Neutrophil (primary cell): ENCODE measurements at regions not wholly inside any gene's neighbourhood (a gene's known extent, or its start where the extent isn't known, plus 50 kb on each side); places are given as distances from the start of the nearest gene placed in this dataset.

Experiments used
- H3K27ac ChIP-seq: fragments of 200-600 bp; sonication (generic); 2 replicates; pipeline ENCODE4 v1.5.1; 2016; ENCODE audit warnings: mild to moderate bottlenecking, moderate library complexity
- H3K27me3 ChIP-seq: fragments of 200-600 bp; sonication (generic); 2 replicates; pipeline ENCODE4 v1.6.0; 2016; ENCODE audit warnings: mild to moderate bottlenecking
- H3K36me3 ChIP-seq: fragments of 200-600 bp; sonication (generic); 2 replicates; pipeline ENCODE4 v1.5.1; 2017
- H3K4me1 ChIP-seq, 2 experiments: fragments of 200-600 bp in 1 of 2; sonication (generic) in 1 of 2; 1 replicate in 1 of 2; 2 replicates in 1 of 2; pipeline versions ENCODE4 v1.5.1 to v1.6.1; 2013 to 2016; ENCODE audit warnings: low read depth in 1 of 2, low read length in 1 of 2, mild to moderate bottlenecking in 1 of 2, moderate library complexity in 1 of 2; ENCODE audit not compliant: control insufficient read depth in 1 of 2, insufficient read depth in 1 of 2
- H3K4me3 ChIP-seq, 2 experiments: fragments of 200-600 bp in 1 of 2; sonication (generic) in 1 of 2; 1 replicate in 1 of 2; 2 replicates in 1 of 2; pipeline ENCODE4 v1.5.1; 2013 to 2016; ENCODE audit warnings: low read depth in 1 of 2, low read length in 1 of 2, mild to moderate bottlenecking in 1 of 2, moderate library complexity in 1 of 2
- H3K9me3 ChIP-seq: fragments of 200-600 bp; sonication (generic); 2 replicates; pipeline ENCODE4 v1.5.1; 2016
- CTCF ChIP-seq: fragments of 200-600 bp; sonication (generic); IDR thresholded peaks from 2 replicates; pipeline ENCODE4 v1.5.1; 2016; ENCODE audit warnings: antibody characterized with exemption

- H3K36me3 ChIP-seq, result no peaks in the 10 kb centered on the region
- H3K27me3 ChIP-seq, result no peaks in the 10 kb centered on the region
These were observed 87.1 kb upstream of the TNFAIP3 start for GRCh38 chr6:137779982-137780381.

GRCh38 chr6:137780447-137781034 lies 86.5 kb upstream of the TNFAIP3 start:
- no peak overlapping the region for H3K4me3 ChIP-seq
- no peak for TF ChIP-seq CTCF
- H3K9me3 ChIP-seq, result no peaks in the 10 kb centered on the region
- H3K27me3 ChIP-seq, result no peaks in the 10 kb centered on the region
- H3K4me1 ChIP-seq, result no peaks in the 10 kb centered on the region
- H3K36me3 ChIP-seq, result no peaks in the 10 kb centered on the region
- no peak overlapping the region for H3K27ac ChIP-seq

More at GRCh38 chr6:137779982-137780381, 87.1 kb upstream of the TNFAIP3 start:
- H3K4me1 ChIP-seq, result peaks cover 0 to under 1% of the 10 kb centered on the region in 2 experiments
- no peak overlapping the region for H3K27ac ChIP-seq
- no peak overlapping the region for H3K4me3 ChIP-seq
- H3K9me3 ChIP-seq, result no peaks in the 10 kb centered on the region
- TF ChIP-seq CTCF, result no peak

- Histone ChIP-seq H3K36me3 (no peaks in the 10 kb centered on the region), H3K4me3 (no peak overlapping the region), H3K27ac (no peak overlapping the region), H3K9me3 (no peaks in the 10 kb centered on the region), H3K27me3 (no peaks in the 10 kb centered on the region), H3K4me1 (no peaks in the 10 kb centered on the region)
- TF ChIP-seq CTCF, result no peak
These were observed 85.4 kb upstream of the TNFAIP3 start for GRCh38 chr6:137781639-137782038.

GRCh38 chr6:137782166-137783039 lies 84.7 kb upstream of the TNFAIP3 start:
- H3K27ac ChIP-seq, result no peak overlapping the region
- H3K9me3 ChIP-seq, result no peaks in the 10 kb centered on the region
- no peaks in the 10 kb centered on the region for H3K27me3 ChIP-seq
- H3K4me1 ChIP-seq, result no peaks in the 10 kb centered on the region
- no peak for TF ChIP-seq CTCF
- no peaks in the 10 kb centered on the region for H3K36me3 ChIP-seq
- no peak overlapping the region for H3K4me3 ChIP-seq

GRCh38 chr6:137783710-137784109 lies 83.3 kb upstream of the TNFAIP3 start:
- Histone ChIP-seq H3K27me3 (no peaks in the 10 kb centered on the region), H3K27ac (no peak overlapping the region), H3K4me1 (no peaks in the 10 kb centered on the region), H3K36me3 (no peaks in the 10 kb centered on the region), H3K9me3 (no peaks in the 10 kb centered on the region), H3K4me3 (no peak overlapping the region)
- no peak for TF ChIP-seq CTCF
